WERI-Rb-1 (cell line): ENCODE measurements at regions not wholly inside any gene's neighbourhood (a gene's known extent, or its start where the extent isn't known, plus 50 kb on each side); places are given as distances from the start of the nearest gene placed in this dataset.
"Not testable (repeated sequence)": the region's sequence is repeated elsewhere in the genome, so short reads cannot be mapped to it uniquely, and the experiment has no call there.

Experiments
- DNase-seq: peaks from one replicate; pipeline ENCODE4 v3.0.0-alpha.2; 2020
- H3K27ac ChIP-seq: fragments of 250-450 bp; sonication (Bioruptor Pico); 2 replicates; pipeline ENCODE4 v1.5.1; 2020; ENCODE audit warnings: mild to moderate bottlenecking, moderate library complexity
- H3K27me3 ChIP-seq: fragments of 250-450 bp; sonication (Bioruptor Pico); 2 replicates; pipeline ENCODE4 v1.5.1; 2021; ENCODE audit warnings: mild to moderate bottlenecking, low read depth, moderate library complexity; ENCODE audit not compliant: insufficient read depth, severe bottlenecking
- H3K36me3 ChIP-seq: fragments of 250-450 bp; sonication (Bioruptor Pico); 2 replicates; pipeline ENCODE4 v1.5.1; 2020; ENCODE audit warnings: mild to moderate bottlenecking, moderate library complexity
- H3K4me3 ChIP-seq: 2 replicates; pipeline ENCODE4 v1.5.1; 2011; ENCODE audit warnings: low read depth, mild to moderate bottlenecking, control low read depth, low read length
- H3K9me3 ChIP-seq: fragments of 250-450 bp; sonication (Bioruptor Pico); 2 replicates; pipeline ENCODE4 v1.5.1; 2021; ENCODE audit warnings: mild to moderate bottlenecking, moderate library complexity; ENCODE audit not compliant: severe bottlenecking
- CTCF ChIP-seq: IDR thresholded peaks from 2 replicates; pipeline ENCODE4 v1.5.1; 2011; ENCODE audit warnings: low read depth, mild to moderate bottlenecking, control low read depth, inconsistent platforms, low read length

GRCh38 chr1:83369853-83370252, 629.1 kb downstream of the TTLL7 start:
- H3K27me3 ChIP-seq, DNase-seq, H3K36me3 ChIP-seq, H3K9me3 ChIP-seq, H3K4me3 ChIP-seq, H3K27ac ChIP-seq: not testable (repeated sequence)

- H3K36me3 ChIP-seq, H3K9me3 ChIP-seq, DNase-seq, H3K27ac ChIP-seq, H3K27me3 ChIP-seq, H3K4me3 ChIP-seq: not testable (repeated sequence)
Measured at GRCh38 chr1:83365320-83365719, 633.6 kb downstream of the TTLL7 start.

GRCh38 chr1:83345375-83345774, 653.6 kb downstream of the TTLL7 start:
- DNase-seq, H3K9me3 ChIP-seq, H3K36me3 ChIP-seq, H3K4me3 ChIP-seq, H3K27me3 ChIP-seq, H3K27ac ChIP-seq: not testable (repeated sequence)

- not testable (repeated sequence) for H3K36me3 ChIP-seq, H3K27me3 ChIP-seq, H3K9me3 ChIP-seq, H3K4me3 ChIP-seq, H3K27ac ChIP-seq, DNase-seq
Measured at GRCh38 chr1:83343767-83344166, 655.2 kb downstream of the TTLL7 start.

- H3K27me3 ChIP-seq, H3K36me3 ChIP-seq, H3K9me3 ChIP-seq, DNase-seq, H3K27ac ChIP-seq, H3K4me3 ChIP-seq: not testable (repeated sequence)
Measured at GRCh38 chr1:83342995-83343394, 655.9 kb downstream of the TTLL7 start.

GRCh38 chr1:83332308-83332707, 666.6 kb downstream of the TTLL7 start:
- H3K4me3 ChIP-seq, DNase-seq, H3K27ac ChIP-seq, H3K27me3 ChIP-seq, H3K9me3 ChIP-seq, H3K36me3 ChIP-seq: not testable (repeated sequence)

- no peak overlapping the region for H3K27ac ChIP-seq
- no peaks in the 10 kb centered on the region for H3K36me3 ChIP-seq
- no peak for TF ChIP-seq CTCF
- H3K9me3 ChIP-seq = no peaks in the 10 kb centered on the region
- no peak for DNase-seq
- no peaks in the 10 kb centered on the region for H3K27me3 ChIP-seq
- no peak overlapping the region for H3K4me3 ChIP-seq
Measured at GRCh38 chr1:83318366-83318765, 680.6 kb downstream of the TTLL7 start.

- peak; percentile 74 for DNase-seq
- not testable (repeated sequence) for H3K27ac ChIP-seq, H3K27me3 ChIP-seq, H3K9me3 ChIP-seq, H3K4me3 ChIP-seq, H3K36me3 ChIP-seq
Measured at GRCh38 chr1:83315446-83315845, 683.5 kb downstream of the TTLL7 start.

GRCh38 chr1:83310161-83310560, 688.8 kb downstream of the TTLL7 start:
- DNase-seq, H3K27ac ChIP-seq, H3K4me3 ChIP-seq, H3K9me3 ChIP-seq, H3K27me3 ChIP-seq, H3K36me3 ChIP-seq: not testable (repeated sequence)

GRCh38 chr1:83309035-83309434, 689.9 kb downstream of the TTLL7 start:
- not testable (repeated sequence) for H3K36me3 ChIP-seq, H3K4me3 ChIP-seq, DNase-seq, H3K27me3 ChIP-seq, H3K27ac ChIP-seq, H3K9me3 ChIP-seq

- not testable (repeated sequence) for H3K27me3 ChIP-seq, H3K36me3 ChIP-seq, H3K4me3 ChIP-seq, H3K27ac ChIP-seq, DNase-seq, H3K9me3 ChIP-seq
Measured at GRCh38 chr1:83306811-83307210, 692.1 kb downstream of the TTLL7 start.

- not testable (repeated sequence) for H3K9me3 ChIP-seq, H3K27me3 ChIP-seq, DNase-seq, H3K27ac ChIP-seq, H3K36me3 ChIP-seq, H3K4me3 ChIP-seq
Measured at GRCh38 chr1:83295594-83295993, 703.3 kb downstream of the TTLL7 start.

- H3K9me3 ChIP-seq, DNase-seq, H3K27ac ChIP-seq, H3K4me3 ChIP-seq, H3K36me3 ChIP-seq, H3K27me3 ChIP-seq: not testable (repeated sequence)
Measured at GRCh38 chr1:83287391-83287790, 711.5 kb downstream of the TTLL7 start.

GRCh38 chr1:83274656-83275055, 724.3 kb downstream of the TTLL7 start:
- H3K9me3 ChIP-seq, DNase-seq, H3K27me3 ChIP-seq, H3K4me3 ChIP-seq, H3K27ac ChIP-seq, H3K36me3 ChIP-seq: not testable (repeated sequence)

- not testable (repeated sequence) for H3K27ac ChIP-seq, DNase-seq, H3K4me3 ChIP-seq, H3K36me3 ChIP-seq, H3K27me3 ChIP-seq, H3K9me3 ChIP-seq
Measured at GRCh38 chr1:83272484-83272883, 726.4 kb downstream of the TTLL7 start.
